ENCODE measurements at regions not wholly inside any gene's neighbourhood (a gene's known extent, or its start where the extent isn't known, plus 50 kb on each side); places are given as distances from the start of the nearest gene placed in this dataset.

DNA sequence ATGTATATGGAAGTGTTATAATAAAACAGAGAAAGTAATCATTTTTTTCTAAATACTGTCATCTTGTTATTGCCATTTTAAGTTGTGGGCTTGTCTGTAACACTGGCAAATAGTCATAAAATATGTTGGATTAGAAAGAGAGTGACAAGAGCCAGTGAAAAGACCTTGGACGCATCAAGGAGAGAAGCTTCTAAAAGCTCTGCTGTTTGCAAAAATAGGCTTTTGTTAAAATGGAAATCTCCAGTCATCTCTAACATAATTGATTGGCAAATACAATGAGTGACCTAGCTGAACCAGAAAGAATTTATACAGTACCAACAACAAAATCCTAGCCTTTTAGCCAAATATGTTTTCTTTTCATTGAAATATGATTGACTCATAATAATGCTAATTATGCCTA is 245.8 kb upstream of the RMST start:
- Histone ChIP-seq H4K20me1 (ENCODE audit: insufficient read depth, low read length) (no peaks in the 10 kb centered on the region), H3K9me3 (ENCODE audit: low read length) (no peaks in the 10 kb centered on the region), H3K36me3 (replicated peaks in 1 of 2; ENCODE audit: control insufficient read depth in 1 of 2, insufficient read depth in 2 of 2, low read length in 2 of 2) (no peaks in the 10 kb centered on the region), H3K27ac (ENCODE audit: extremely low read length, insufficient read depth, low read length) (no peak overlapping the region), H3K27me3 (ENCODE audit: control insufficient read depth in 1 of 2, insufficient read depth in 2 of 2, low read length in 2 of 2) (no peaks in the 10 kb centered on the region), H3K9ac (ENCODE audit: insufficient read depth, low read depth, low read length) (no peak overlapping the region), H3K4me3 (replicated peaks in 1 of 3; ENCODE audit: insufficient read depth in 1 of 3, low read depth in 2 of 3, low read length in 3 of 3) (no peak overlapping the region), H2AFZ (ENCODE audit: low read length) (no peak overlapping the region), H3K79me2 (ENCODE audit: insufficient read depth, low read length) (no peaks in the 10 kb centered on the region), H3K4me1 (ENCODE audit: insufficient read depth, low read length) (no peaks in the 10 kb centered on the region), H3K4me2 (ENCODE audit: low read depth, low read length) (no peak overlapping the region)
- ChIA-PET CTCF (ENCODE audit: low intra/inter-chr PET ratio, low total read pairs) (no interaction called here), POLR2A (no interaction called here)
- intact Hi-C loops (cut with micrococcal nuclease; ENCODE audit: unreplicated experiment), result no loop called here
- TF ChIP-seq, protein P1, sequence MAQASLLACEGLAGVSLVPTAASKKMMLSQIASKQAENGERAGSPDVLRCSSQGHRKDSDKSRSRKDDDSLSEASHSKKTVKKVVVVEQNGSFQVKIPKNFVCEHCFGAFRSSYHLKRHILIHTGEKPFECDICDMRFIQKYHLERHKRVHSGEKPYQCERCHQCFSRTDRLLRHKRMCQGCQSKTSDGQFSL (CRISPR knock-in tag; IDR thresholded peaks at IDR 0.05), result no peak
- TF ChIP-seq GATAD1 (CRISPR knock-in tag; IDR thresholded peaks at IDR 0.05) (no peak), RCOR2 (CRISPR knock-in tag; IDR thresholded peaks at IDR 0.05) (no peak), ZNF891 (CRISPR knock-in tag; IDR thresholded peaks at IDR 0.05) (no peak), ZNF768 (CRISPR knock-in tag; IDR thresholded peaks at IDR 0.05) (no peak), ZNF547 (CRISPR knock-in tag; IDR thresholded peaks at IDR 0.05) (no peak), ZNF30 (CRISPR knock-in tag; IDR thresholded peaks at IDR 0.05) (no peak)
- TF ChIP-seq, protein P2, sequence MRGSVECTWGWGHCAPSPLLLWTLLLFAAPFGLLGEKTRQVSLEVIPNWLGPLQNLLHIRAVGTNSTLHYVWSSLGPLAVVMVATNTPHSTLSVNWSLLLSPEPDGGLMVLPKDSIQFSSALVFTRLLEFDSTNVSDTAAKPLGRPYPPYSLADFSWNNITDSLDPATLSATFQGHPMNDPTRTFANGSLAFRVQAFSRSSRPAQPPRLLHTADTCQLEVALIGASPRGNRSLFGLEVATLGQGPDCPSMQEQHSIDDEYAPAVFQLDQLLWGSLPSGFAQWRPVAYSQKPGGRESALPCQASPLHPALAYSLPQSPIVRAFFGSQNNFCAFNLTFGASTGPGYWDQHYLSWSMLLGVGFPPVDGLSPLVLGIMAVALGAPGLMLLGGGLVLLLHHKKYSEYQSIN (CRISPR knock-in tag; IDR thresholded peaks at IDR 0.05; ENCODE audit: borderline replicate concordance), result no peak
- BruUV-seq (replicated peaks), result no TSS peak
- WGBS (ENCODE audit: low lambda C conversion rate), result 47% methylated on average over 1 of the region's 1 CpG
- no peak for FAIRE-seq
- no peak for DNase-seq (ENCODE audit: low spot score)
- ATAC-seq, result no peak
- in situ Hi-C loops (cut with HindIII; ENCODE audit: extremely low pct_ligation_motif_present, low pct_unique_long_range_greater_than_20kb), result no loop called here

- Histone ChIP-seq H2AFZ (ENCODE audit: low read length) (no peak overlapping the region), H3K9me3 (ENCODE audit: low read length) (no peaks in the 10 kb centered on the region), H3K4me2 (ENCODE audit: low read depth, low read length) (no peak overlapping the region), H3K9ac (ENCODE audit: insufficient read depth, low read depth, low read length) (no peak overlapping the region), H4K20me1 (ENCODE audit: insufficient read depth, low read length) (no peaks in the 10 kb centered on the region), H3K36me3 (replicated peaks in 1 of 2; ENCODE audit: control insufficient read depth in 1 of 2, insufficient read depth in 2 of 2, low read length in 2 of 2) (no peaks in the 10 kb centered on the region), H3K27ac (ENCODE audit: extremely low read length, insufficient read depth, low read length) (no peak overlapping the region), H3K4me1 (ENCODE audit: insufficient read depth, low read length) (no peaks in the 10 kb centered on the region), H3K4me3 (replicated peaks in 1 of 3; ENCODE audit: insufficient read depth in 1 of 3, low read depth in 2 of 3, low read length in 3 of 3) (no peak overlapping the region), H3K27me3 (ENCODE audit: control insufficient read depth in 1 of 2, insufficient read depth in 2 of 2, low read length in 2 of 2) (no peaks in the 10 kb centered on the region), H3K79me2 (ENCODE audit: insufficient read depth, low read length) (no peaks in the 10 kb centered on the region)
- ChIA-PET CTCF (ENCODE audit: low intra/inter-chr PET ratio, low total read pairs) (no interaction called here), POLR2A (no interaction called here)
- DNase-seq (ENCODE audit: low spot score) (no peak), ATAC-seq (no peak), FAIRE-seq (no peak)
- 0% methylated on average over 1 of the region's 1 CpG for WGBS (ENCODE audit: low lambda C conversion rate)
- intact Hi-C loops (cut with micrococcal nuclease; ENCODE audit: unreplicated experiment), result no loop called here
- in situ Hi-C loops (cut with HindIII; ENCODE audit: extremely low pct_ligation_motif_present, low pct_unique_long_range_greater_than_20kb), result no loop called here
- BruUV-seq (replicated peaks), result no TSS peak
- TF ChIP-seq CREM (IDR thresholded peaks at IDR 0.05) (no peak), CREM (CRISPR knock-in tag; IDR thresholded peaks at IDR 0.05) (no peak), ZNF652 (CRISPR knock-in tag; IDR thresholded peaks at IDR 0.05; ENCODE audit: borderline replicate concordance, low read depth) (no peak), ZNF574 (CRISPR knock-in tag; IDR thresholded peaks at IDR 0.05) (no peak), SOX5 (CRISPR knock-in tag; IDR thresholded peaks at IDR 0.05; ENCODE audit: borderline replicate concordance) (no peak), ZNF644 (CRISPR knock-in tag; IDR thresholded peaks at IDR 0.05; ENCODE audit: low read depth) (no peak), CBX5 (CRISPR knock-in tag; IDR thresholded peaks at IDR 0.05; ENCODE audit: borderline replicate concordance) (no peak), ZC3H13 (CRISPR knock-in tag; IDR thresholded peaks at IDR 0.05) (no peak), ZBTB26 (CRISPR knock-in tag; IDR thresholded peaks at IDR 0.05; ENCODE audit: borderline replicate concordance) (no peak)
Observed at GRCh38 chr12:97222391-97222790, 240.2 kb upstream of the RMST start.
